MCF 10A (cell line): ENCODE measurements at regions not wholly inside any gene's neighbourhood (a gene's known extent, or its start where the extent isn't known, plus 50 kb on each side); places are given as distances from the start of the nearest gene placed in this dataset.

Experiments
- BruUV-seq: library from RNA; stranded (reverse); fragments of 400-500 nt; replicated peaks from 2 replicates; lab custom pipeline; 2021; lab: Mats Ljungman, UMichigan
- CTCF ChIA-PET: fragments of 300-600 bp; sonication (Branson Sonifier 250); formaldehyde crosslinking; extraction: SDS; loops from one replicate; lab custom pipeline; 2021; ENCODE audit warnings: antibody characterized with exemption, inconsistent platforms; lab: Yijun Ruan, JAX
- POLR2A ChIA-PET: fragments of 300-600, 350-650 bp; sonication (Branson Sonifier 250); formaldehyde crosslinking; extraction: SDS; loops from one replicate; lab custom pipeline; 2020; ENCODE audit warnings: antibody characterized with exemption, inconsistent platforms; lab: Yijun Ruan, JAX
- DNase-seq: peaks from one replicate; pipeline ENCODE4 v3.0.0-alpha.2; 2018; ENCODE audit not compliant: unreplicated experiment
- H3K27ac Mint-ChIP-seq: one replicate; pipeline ENCODE4 v1.8.0; 2022; ENCODE audit warnings: mild to moderate bottlenecking, low read depth, mixed read lengths; ENCODE audit not compliant: unreplicated experiment
- H3K27me3 Mint-ChIP-seq: one replicate; pipeline ENCODE4 v1.8.0; 2022; ENCODE audit warnings: mixed read lengths; ENCODE audit not compliant: insufficient read depth, unreplicated experiment
- H3K36me3 Mint-ChIP-seq: one replicate; pipeline ENCODE4 v1.8.0; 2022; ENCODE audit warnings: mild to moderate bottlenecking, moderate library complexity, mixed read lengths; ENCODE audit not compliant: insufficient read depth, unreplicated experiment
- H3K4me1 Mint-ChIP-seq: one replicate; pipeline ENCODE4 v1.8.0; 2022; ENCODE audit warnings: mixed read lengths; ENCODE audit not compliant: insufficient read depth, unreplicated experiment
- H3K4me3 Mint-ChIP-seq: one replicate; pipeline ENCODE4 v1.8.0; 2022; ENCODE audit warnings: mild to moderate bottlenecking, moderate library complexity, mixed read lengths; ENCODE audit not compliant: unreplicated experiment
- H3K9me3 Mint-ChIP-seq: one replicate; pipeline ENCODE4 v1.8.0; 2022; ENCODE audit warnings: mixed read lengths; ENCODE audit not compliant: unreplicated experiment
- intact Hi-C: fragments of 100-400 bp; cut with micrococcal nuclease; formaldehyde crosslinking; loops from 2 replicates; pipeline ENCODE4 v1.14.1; 2022
- TF ChIP-seq, protein P1 (sequence below): fragments of 200-600 bp; IDR thresholded peaks from one replicate; pipeline ENCODE4 v1.8.0; 2022; ENCODE audit warnings: antibody characterized with exemption, mild to moderate bottlenecking; ENCODE audit not compliant: unreplicated experiment

DNA sequence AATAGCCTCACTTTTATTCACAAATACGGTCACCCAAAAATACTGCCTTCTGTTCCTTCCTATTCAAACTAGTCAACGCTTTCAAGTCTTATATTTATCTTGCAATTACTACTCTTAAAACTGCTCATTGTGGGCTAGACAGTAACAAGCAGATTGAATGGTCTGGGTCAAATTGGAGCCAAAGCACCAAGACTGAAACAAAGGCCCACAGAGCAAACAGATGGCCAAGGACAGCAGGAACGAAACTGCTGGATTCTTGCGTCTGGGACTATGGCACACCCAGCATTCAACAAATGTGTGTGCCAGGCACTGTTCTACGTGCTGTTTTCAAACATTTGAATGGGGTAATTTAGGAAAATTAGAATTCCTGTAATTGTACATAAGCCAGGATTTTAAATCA, 250.1 kb upstream of the PSMD7 start:
- Mint-ChIP-seq H3K9me3 (no peaks in the 10 kb centered on the region), H3K27me3 (peaks cover 70% of the 10 kb centered on the region), H3K4me3 (no peak overlapping the region), H3K36me3 (peaks cover 4% of the 10 kb centered on the region), H3K27ac (no peak overlapping the region), H3K4me1 (no peaks in the 10 kb centered on the region)
- POLR2A ChIA-PET = no interaction called here
- intact Hi-C loops = no loop called here
- TF ChIP-seq, protein P1, sequence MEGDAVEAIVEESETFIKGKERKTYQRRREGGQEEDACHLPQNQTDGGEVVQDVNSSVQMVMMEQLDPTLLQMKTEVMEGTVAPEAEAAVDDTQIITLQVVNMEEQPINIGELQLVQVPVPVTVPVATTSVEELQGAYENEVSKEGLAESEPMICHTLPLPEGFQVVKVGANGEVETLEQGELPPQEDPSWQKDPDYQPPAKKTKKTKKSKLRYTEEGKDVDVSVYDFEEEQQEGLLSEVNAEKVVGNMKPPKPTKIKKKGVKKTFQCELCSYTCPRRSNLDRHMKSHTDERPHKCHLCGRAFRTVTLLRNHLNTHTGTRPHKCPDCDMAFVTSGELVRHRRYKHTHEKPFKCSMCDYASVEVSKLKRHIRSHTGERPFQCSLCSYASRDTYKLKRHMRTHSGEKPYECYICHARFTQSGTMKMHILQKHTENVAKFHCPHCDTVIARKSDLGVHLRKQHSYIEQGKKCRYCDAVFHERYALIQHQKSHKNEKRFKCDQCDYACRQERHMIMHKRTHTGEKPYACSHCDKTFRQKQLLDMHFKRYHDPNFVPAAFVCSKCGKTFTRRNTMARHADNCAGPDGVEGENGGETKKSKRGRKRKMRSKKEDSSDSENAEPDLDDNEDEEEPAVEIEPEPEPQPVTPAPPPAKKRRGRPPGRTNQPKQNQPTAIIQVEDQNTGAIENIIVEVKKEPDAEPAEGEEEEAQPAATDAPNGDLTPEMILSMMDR = no peak
- DNase-seq = no peak
- CTCF ChIA-PET = no interaction called here
- no TSS peak for BruUV-seq

DNA sequence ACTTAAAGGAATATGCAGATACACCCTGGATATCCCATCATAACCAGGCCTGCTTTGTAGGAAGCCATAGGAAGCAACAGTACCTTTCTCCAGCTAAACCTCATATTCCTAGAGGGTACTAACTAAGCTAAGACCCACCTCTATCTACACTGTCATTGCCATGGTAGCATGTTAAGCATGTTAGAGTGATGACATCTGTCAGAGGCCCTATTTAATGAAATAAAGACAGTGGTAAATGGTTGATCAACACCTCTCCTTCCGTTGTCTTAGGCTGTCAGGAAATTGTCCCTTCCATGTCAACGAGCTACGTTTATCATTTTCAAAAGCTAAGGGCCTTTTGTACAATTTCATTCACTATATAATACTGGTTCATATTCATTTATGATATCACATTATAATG, 251.1 kb upstream of the PSMD7 start:
- Mint-ChIP-seq H3K27ac (no peak overlapping the region), H3K27me3 (peaks cover 80% of the 10 kb centered on the region), H3K4me3 (no peak overlapping the region), H3K4me1 (no peaks in the 10 kb centered on the region), H3K36me3 (peaks cover 4% of the 10 kb centered on the region), H3K9me3 (no peaks in the 10 kb centered on the region)
- ChIA-PET POLR2A (interaction anchor here (0.6 to 0.7 kb wide), 2 partner anchors 8 to 246 kb away, joined by 3 read pairs; no protein-coding TSS in a partner anchor), CTCF (interaction anchor here (0.6 to 0.9 kb wide), 2 partner anchors 11 to 181 kb away, joined by 3 read pairs; no protein-coding TSS in a partner anchor)
- TF ChIP-seq, protein P1 = no peak
- BruUV-seq = no TSS peak
- DNase-seq = no peak
- intact Hi-C loops = no loop called here

DNA sequence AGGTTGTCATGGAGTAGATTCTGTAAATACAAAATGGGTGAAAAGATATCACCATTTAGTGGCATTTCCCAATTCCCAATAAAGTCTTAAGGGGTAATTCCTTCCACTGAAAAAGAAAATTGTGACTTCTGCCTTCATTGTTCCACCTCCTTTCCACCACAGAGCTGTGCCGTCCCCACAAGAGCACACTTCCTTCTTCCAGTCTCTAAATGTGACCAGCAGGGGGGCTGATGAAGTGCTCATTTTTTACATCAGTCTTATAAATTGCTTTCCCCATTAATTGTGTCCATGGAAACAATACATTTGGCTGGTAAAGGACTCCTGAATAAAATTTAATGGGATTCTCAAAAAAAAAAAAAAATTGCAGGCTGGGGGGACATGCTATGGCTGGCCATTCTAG, 260.8 kb upstream of the PSMD7 start:
- POLR2A ChIA-PET = no interaction called here
- TF ChIP-seq, protein P1 = no peak
- Mint-ChIP-seq H3K4me3 (no peak overlapping the region), H3K36me3 (no peaks in the 10 kb centered on the region), H3K9me3 (no peaks in the 10 kb centered on the region), H3K27ac (no peak overlapping the region), H3K27me3 (peaks cover 95% of the 10 kb centered on the region), H3K4me1 (no peaks in the 10 kb centered on the region)
- BruUV-seq = no TSS peak
- peak; percentile 16 for DNase-seq
- CTCF ChIA-PET = interaction anchor here (0.6 to 1.7 kb wide), 10 partner anchors 13 to 241 kb away, joined by 3 to 12 read pairs (median 5); no protein-coding TSS in a partner anchor
- intact Hi-C loops = loop anchor here (1.0 kb wide), 1 partner anchor 471 kb away; no protein-coding TSS in a partner anchor

DNA sequence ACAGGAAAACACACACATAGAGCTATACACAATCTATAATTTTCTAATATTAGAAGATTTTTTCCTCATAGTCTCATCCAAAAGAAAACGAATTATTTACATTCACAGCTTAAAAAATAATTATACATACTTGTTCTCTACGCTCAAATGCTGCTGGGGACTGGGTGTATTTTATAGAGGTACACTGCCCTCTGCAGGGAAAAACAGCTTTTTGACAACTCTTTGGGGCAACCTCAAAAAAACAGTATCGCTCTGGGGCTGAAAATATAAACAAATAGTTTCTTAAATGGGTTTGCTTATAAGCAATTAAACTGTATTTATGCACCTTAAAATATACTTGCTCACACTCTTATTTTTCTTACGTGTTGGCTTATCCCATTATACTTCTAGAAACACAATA, 261.8 kb upstream of the PSMD7 start:
- ChIA-PET POLR2A (interaction anchor here (0.6 kb wide), 1 partner anchor 322 kb away, joined by 6 read pairs; no protein-coding TSS in a partner anchor), CTCF (interaction anchor here (0.6 to 1.7 kb wide), 16 partner anchors 9 to 469 kb away, joined by 3 to 12 read pairs (median 3); no protein-coding TSS in a partner anchor)
- Mint-ChIP-seq H3K27ac (no peak overlapping the region), H3K27me3 (peaks cover 95% of the 10 kb centered on the region), H3K4me1 (no peaks in the 10 kb centered on the region), H3K4me3 (no peak overlapping the region), H3K36me3 (no peaks in the 10 kb centered on the region), H3K9me3 (no peaks in the 10 kb centered on the region)
- TF ChIP-seq, protein P1 = peak; percentile 38
- no TSS peak for BruUV-seq
- peak; percentile 39 for DNase-seq
- intact Hi-C loops = loop anchor here (1.0 kb wide), 1 partner anchor 470 kb away; no protein-coding TSS in a partner anchor
